H1 (cell line): ENCODE measurements at regions not wholly inside any gene's neighbourhood (a gene's known extent, or its start where the extent isn't known, plus 50 kb on each side); places are given as distances from the start of the nearest gene placed in this dataset.

ENCODE experiments used
- CBX8 ChIP-seq: fragments of 300-800, 300-1000 bp; sonication (generic); IDR thresholded peaks from 2 replicates; pipeline ENCODE4 v1.7.1; 2016; ENCODE audit warnings: low read depth, low read length, borderline replicate concordance
- TF ChIP-seq, protein P1 (sequence below): fragments of 300-600 bp; sonication (generic); IDR thresholded peaks from 2 replicates; pipeline ENCODE4 v1.7.1; 2012; ENCODE audit warnings: low read length, moderate library complexity, mild to moderate bottlenecking, inconsistent platforms; ENCODE audit not compliant: insufficient replicate concordance

DNA sequence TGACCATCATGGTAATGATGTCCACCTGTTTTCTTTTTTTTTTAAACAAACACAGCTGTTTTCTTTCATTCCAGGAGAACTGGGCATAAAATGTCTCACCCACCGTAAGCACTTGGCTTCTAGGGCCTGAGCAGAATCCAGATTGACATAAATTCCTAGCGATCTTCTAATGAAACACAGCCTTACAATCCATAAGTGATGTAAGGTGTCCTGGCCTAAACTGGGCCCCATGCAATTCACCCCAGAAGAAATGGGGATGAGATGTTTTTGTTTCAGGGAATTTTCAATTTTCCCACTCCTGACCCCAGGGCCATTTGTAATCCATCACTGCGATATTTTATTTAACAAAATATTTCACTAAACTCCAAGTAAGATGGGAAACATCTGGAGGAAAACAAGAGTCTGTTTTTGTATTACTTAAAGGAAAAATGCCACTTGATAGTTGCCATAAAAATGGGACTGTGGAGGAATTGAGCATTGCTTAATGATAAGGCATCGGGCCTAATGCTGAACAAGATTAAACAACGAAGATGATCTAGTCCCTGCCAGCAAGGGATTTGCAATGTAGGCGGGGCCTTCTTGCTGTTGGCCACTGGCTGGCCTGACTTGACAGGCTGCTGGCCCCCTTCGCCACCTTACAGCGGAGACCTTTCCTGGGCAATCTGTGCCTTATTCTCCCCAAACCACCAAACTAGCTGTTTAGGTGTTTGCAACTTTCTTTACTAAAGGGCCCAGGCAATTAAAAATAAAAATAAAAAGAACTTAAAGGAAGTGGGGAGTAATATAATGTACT, 183.7 kb downstream of the CD109 start (continued):
- TF ChIP-seq, protein P1, sequence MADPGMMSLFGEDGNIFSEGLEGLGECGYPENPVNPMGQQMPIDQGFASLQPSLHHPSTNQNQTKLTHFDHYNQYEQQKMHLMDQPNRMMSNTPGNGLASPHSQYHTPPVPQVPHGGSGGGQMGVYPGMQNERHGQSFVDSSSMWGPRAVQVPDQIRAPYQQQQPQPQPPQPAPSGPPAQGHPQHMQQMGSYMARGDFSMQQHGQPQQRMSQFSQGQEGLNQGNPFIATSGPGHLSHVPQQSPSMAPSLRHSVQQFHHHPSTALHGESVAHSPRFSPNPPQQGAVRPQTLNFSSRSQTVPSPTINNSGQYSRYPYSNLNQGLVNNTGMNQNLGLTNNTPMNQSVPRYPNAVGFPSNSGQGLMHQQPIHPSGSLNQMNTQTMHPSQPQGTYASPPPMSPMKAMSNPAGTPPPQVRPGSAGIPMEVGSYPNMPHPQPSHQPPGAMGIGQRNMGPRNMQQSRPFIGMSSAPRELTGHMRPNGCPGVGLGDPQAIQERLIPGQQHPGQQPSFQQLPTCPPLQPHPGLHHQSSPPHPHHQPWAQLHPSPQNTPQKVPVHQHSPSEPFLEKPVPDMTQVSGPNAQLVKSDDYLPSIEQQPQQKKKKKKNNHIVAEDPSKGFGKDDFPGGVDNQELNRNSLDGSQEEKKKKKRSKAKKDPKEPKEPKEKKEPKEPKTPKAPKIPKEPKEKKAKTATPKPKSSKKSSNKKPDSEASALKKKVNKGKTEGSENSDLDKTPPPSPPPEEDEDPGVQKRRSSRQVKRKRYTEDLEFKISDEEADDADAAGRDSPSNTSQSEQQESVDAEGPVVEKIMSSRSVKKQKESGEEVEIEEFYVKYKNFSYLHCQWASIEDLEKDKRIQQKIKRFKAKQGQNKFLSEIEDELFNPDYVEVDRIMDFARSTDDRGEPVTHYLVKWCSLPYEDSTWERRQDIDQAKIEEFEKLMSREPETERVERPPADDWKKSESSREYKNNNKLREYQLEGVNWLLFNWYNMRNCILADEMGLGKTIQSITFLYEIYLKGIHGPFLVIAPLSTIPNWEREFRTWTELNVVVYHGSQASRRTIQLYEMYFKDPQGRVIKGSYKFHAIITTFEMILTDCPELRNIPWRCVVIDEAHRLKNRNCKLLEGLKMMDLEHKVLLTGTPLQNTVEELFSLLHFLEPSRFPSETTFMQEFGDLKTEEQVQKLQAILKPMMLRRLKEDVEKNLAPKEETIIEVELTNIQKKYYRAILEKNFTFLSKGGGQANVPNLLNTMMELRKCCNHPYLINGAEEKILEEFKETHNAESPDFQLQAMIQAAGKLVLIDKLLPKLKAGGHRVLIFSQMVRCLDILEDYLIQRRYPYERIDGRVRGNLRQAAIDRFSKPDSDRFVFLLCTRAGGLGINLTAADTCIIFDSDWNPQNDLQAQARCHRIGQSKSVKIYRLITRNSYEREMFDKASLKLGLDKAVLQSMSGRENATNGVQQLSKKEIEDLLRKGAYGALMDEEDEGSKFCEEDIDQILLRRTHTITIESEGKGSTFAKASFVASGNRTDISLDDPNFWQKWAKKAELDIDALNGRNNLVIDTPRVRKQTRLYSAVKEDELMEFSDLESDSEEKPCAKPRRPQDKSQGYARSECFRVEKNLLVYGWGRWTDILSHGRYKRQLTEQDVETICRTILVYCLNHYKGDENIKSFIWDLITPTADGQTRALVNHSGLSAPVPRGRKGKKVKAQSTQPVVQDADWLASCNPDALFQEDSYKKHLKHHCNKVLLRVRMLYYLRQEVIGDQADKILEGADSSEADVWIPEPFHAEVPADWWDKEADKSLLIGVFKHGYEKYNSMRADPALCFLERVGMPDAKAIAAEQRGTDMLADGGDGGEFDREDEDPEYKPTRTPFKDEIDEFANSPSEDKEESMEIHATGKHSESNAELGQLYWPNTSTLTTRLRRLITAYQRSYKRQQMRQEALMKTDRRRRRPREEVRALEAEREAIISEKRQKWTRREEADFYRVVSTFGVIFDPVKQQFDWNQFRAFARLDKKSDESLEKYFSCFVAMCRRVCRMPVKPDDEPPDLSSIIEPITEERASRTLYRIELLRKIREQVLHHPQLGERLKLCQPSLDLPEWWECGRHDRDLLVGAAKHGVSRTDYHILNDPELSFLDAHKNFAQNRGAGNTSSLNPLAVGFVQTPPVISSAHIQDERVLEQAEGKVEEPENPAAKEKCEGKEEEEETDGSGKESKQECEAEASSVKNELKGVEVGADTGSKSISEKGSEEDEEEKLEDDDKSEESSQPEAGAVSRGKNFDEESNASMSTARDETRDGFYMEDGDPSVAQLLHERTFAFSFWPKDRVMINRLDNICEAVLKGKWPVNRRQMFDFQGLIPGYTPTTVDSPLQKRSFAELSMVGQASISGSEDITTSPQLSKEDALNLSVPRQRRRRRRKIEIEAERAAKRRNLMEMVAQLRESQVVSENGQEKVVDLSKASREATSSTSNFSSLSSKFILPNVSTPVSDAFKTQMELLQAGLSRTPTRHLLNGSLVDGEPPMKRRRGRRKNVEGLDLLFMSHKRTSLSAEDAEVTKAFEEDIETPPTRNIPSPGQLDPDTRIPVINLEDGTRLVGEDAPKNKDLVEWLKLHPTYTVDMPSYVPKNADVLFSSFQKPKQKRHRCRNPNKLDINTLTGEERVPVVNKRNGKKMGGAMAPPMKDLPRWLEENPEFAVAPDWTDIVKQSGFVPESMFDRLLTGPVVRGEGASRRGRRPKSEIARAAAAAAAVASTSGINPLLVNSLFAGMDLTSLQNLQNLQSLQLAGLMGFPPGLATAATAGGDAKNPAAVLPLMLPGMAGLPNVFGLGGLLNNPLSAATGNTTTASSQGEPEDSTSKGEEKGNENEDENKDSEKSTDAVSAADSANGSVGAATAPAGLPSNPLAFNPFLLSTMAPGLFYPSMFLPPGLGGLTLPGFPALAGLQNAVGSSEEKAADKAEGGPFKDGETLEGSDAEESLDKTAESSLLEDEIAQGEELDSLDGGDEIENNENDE, result no peak
- no peak for TF ChIP-seq CBX8
